Hematopoietic multipotent progenitor cell treated with erythropoietin and hydrocortisone succinate and interleukin-3 and kit ligand, for 6 days (in vitro differentiated cells): ENCODE measurements at regions not wholly inside any gene's neighbourhood (a gene's known extent, or its start where the extent isn't known, plus 50 kb on each side); places are given as distances from the start of the nearest gene placed in this dataset.
A peak's percentile ranks its signal among the peaks of the same experiment; 100 is the strongest.
"Not testable (repeated sequence)": the region's sequence is repeated elsewhere in the genome, so short reads cannot be mapped to it uniquely, and the experiment has no call there.

Experiments used
- DNase-seq: peaks from one replicate; pipeline ENCODE4 v3.0.0-alpha.2; 2015

- no peak for DNase-seq
Measured at GRCh38 chr4:100609810-100610209, 92.0 kb upstream of the EMCN start.

DNA sequence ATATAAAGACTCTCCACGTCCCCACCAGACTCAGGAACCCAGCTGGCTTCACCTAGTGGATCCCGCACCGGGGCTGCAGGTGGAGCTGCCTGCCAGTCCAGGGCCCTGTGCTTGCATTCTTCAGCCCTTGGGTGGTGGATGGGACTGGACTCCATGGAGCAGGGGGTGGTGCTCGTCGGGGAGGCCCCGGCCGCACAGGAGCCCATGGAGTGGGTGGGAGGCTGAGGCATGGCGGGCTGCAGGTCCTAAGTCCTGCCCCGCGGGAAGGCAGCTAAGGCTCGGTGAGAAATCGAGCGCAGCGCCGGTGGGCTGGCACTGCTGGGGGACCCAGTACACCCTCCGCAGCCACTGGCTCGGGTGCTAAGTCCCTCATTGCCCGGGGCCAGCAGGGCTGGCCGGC lies 90.8 kb upstream of the EMCN start:
- DNase-seq: not testable (repeated sequence)

DNA sequence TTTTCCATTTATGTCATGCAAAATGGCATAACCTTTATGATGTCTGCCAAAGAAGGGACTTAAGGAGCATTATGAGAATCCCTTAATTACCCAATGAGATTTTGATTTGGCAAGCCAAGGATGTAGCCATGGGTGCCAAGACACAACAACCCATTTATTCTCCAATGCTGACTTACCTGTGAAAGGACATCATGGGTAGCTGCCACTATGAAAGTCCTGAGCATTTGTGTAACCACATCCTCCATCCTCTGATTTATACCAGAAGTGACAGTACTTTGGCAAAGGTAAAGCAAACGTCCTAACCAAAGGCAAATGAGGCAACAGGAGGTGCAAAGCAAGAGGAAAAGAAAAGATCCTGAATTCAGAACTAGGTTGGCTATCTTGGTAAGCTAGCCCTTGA lies 87.3 kb upstream of the EMCN start:
- no peak for DNase-seq

DNA sequence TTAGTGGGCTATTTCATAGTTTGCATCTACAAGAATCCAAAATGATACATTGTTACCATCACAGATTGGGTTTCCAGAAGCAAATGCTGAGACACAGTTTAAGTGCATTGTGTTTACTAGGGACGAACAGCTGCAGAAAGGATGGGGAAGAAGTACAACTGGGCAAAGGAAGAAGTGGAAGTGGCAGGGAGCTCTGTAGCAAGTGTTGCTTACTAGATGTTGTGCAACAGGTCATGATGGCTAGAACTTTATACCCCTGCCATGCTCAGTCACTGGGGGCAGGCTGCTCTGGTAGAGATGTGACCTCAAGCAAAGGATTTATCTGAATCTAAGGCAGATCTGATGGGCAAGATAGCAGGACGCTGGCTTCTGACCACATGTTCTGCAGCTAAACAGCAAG lies 76.1 kb upstream of the EMCN start:
- peak; percentile 43 for DNase-seq

GRCh38 chr4:100591161-100591876 lies 73.5 kb upstream of the EMCN start:
- DNase-seq: no peak

DNA sequence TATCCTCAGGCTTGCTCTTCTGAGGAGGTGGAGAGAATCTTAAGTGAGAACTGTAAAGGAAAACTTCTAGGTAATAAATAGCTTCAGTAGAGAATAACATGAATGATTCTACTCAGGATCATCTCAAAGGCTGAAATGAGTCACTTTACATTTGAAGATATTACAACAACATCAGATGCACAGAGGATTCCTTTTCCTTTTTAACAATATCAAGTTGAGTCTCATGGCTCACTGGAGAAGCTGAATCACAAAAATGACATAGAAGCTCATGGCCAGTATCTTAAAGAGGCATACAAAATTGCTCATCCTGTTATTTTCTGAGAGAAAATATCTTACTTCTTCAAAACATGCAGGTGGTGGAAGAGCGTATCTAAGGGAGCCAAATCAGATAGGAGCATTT lies 72.5 kb upstream of the EMCN start:
- DNase-seq: no peak

GRCh38 chr4:100588076-100588475 lies 70.3 kb upstream of the EMCN start:
- DNase-seq: no peak

GRCh38 chr4:100582146-100582545 lies 64.3 kb upstream of the EMCN start:
- no peak for DNase-seq

DNA sequence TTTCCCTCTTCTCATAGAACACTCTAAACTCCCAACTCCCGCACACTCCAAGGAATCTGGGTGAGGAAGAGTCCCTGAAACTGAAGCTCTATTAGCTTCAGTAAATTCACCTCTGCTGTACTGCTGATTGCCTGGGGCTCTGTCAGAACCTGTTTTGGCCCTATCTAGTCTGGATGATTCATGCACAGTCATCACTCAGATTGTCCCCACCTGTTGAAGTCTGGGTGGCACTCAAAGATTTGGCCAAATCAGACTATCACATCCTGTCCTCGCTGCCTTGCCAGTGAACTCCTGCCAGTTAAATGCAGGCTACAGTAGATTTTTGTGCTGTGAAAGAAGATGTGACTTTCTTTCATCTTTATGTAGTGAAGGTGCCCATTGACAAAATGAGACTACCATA lies 63.5 kb upstream of the EMCN start:
- DNase-seq: no peak

DNA sequence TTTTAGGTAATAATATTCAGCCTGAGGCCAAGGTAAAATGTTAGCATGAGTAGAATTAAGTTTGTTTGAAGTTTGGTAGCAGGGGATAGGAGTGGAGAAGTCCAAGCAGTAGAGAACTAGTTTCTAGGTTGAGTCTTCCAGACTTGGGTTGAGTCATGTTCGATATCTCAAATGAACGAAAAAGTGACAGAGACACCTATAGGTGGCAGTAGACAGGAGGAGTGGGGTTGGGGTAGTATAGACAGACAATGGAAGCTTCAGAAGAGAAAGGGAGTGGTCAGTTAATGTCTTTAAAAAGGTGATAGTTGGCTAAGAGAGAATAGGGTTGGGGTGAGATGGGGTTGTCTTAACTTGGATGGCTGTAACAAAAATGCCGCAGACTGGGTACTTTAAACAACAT lies 58.7 kb upstream of the EMCN start:
- DNase-seq: peak; percentile 3

DNA sequence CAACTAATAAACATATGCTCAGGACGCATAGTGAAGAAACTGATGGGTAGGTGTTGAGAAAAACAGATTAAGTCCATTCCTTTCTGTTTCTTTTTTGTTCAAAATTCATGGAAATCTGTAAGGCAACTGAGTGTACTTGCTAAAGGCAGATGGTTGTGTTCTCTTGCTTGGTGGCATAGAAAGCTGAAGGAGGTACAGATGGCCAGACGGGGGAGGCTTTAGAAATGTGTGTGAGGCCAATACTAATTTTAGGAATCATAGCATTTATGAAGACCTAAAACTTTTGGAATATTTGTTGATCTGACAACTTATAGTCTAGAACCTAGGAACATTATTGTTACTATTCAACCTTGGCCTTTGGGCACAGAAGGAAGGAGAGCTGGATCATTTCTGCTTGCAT lies 56.8 kb upstream of the EMCN start:
- DNase-seq: no peak

- no peak for DNase-seq
Measured at GRCh38 chr4:100569196-100569595, 51.4 kb upstream of the EMCN start.
